PC-9 (cell line): ENCODE measurements at regions not wholly inside any gene's neighbourhood (a gene's known extent, or its start where the extent isn't known, plus 50 kb on each side); places are given as distances from the start of the nearest gene placed in this dataset.

Experiments
- BruUV-seq: library from RNA; stranded (reverse); fragments of 400-500 nt; replicated peaks from 2 replicates; lab custom pipeline; 2021; lab: Mats Ljungman, UMichigan
- CTCF ChIA-PET: fragments of 300-600 bp; sonication (Branson Sonifier 250); formaldehyde crosslinking; loops from one replicate; lab custom pipeline; 2022; ENCODE audit warnings: antibody characterized with exemption; lab: Charles Lee
- POLR2A ChIA-PET: fragments of 300-600 bp; sonication (Branson Sonifier 250); formaldehyde crosslinking; loops from one replicate; lab custom pipeline; 2022; ENCODE audit warnings: antibody characterized with exemption; ENCODE audit not compliant: unreplicated experiment; lab: Charles Lee
- DNase-seq, 2 experiments: peaks; one replicate each; pipeline versions ENCODE4 v3.0.0 to v3.0.0-alpha.2; 2015 to 2022; ENCODE audit warnings: mixed read lengths in 1 of 2
- H2AFZ ChIP-seq: fragments of 200-600 bp; sonication (generic); 2 replicates; pipeline ENCODE4 v1.8.1; 2017; ENCODE audit warnings: antibody characterized with exemption
- H3F3A ChIP-seq: fragments of 200-600 bp; sonication (generic); 2 replicates; pipeline ENCODE4 v1.8.1; 2017; ENCODE audit warnings: antibody characterized with exemption, mild to moderate bottlenecking, low read depth; ENCODE audit not compliant: insufficient read depth
- H3K27ac ChIP-seq: fragments of 200-600 bp; sonication (generic); 2 replicates; pipeline ENCODE4 v1.6.1; 2016; ENCODE audit warnings: mixed run types
- H3K27me3 ChIP-seq: fragments of 200-600 bp; sonication (generic); 2 replicates; pipeline ENCODE4 v1.6.1; 2016; ENCODE audit warnings: low read depth, mixed run types; ENCODE audit not compliant: insufficient read depth
- H3K36me3 ChIP-seq: fragments of 200-600 bp; sonication (generic); 2 replicates; pipeline ENCODE4 v1.6.1; 2016; ENCODE audit warnings: low read depth, mixed run types
- H3K4me1 ChIP-seq: fragments of 200-600 bp; sonication (generic); replicated peaks from 2 replicates; pipeline ENCODE4 v1.6.1; 2016; ENCODE audit warnings: mixed run types; ENCODE audit not compliant: insufficient read depth
- H3K4me2 ChIP-seq: fragments of 200-600 bp; sonication (generic); 2 replicates; pipeline ENCODE4 v1.6.1; 2017; ENCODE audit warnings: mixed run types
- H3K4me3 ChIP-seq: fragments of 200-600 bp; sonication (generic); 2 replicates; pipeline ENCODE4 v1.6.1; 2016; ENCODE audit warnings: mixed run types
- H3K79me2 ChIP-seq: fragments of 200-600 bp; sonication (generic); 2 replicates; pipeline ENCODE4 v1.6.1; 2017; ENCODE audit warnings: low read depth, mixed run types
- H3K9me2 ChIP-seq: fragments of 200-600 bp; sonication (generic); 2 replicates; pipeline ENCODE4 v1.8.1; 2017; ENCODE audit warnings: mild to moderate bottlenecking; ENCODE audit not compliant: insufficient read depth
- H3K9me3 ChIP-seq: fragments of 200-600 bp; sonication (generic); 2 replicates; pipeline ENCODE4 v1.8.1; 2016; ENCODE audit warnings: low read depth; ENCODE audit not compliant: insufficient read depth
- H4K20me1 ChIP-seq: fragments of 200-600 bp; sonication (generic); 2 replicates; pipeline ENCODE4 v1.8.1; 2017; ENCODE audit not compliant: insufficient read depth
- EZH2 ChIP-seq: fragments of 200-600 bp; sonication (generic); IDR thresholded peaks from 2 replicates; pipeline ENCODE4 v1.8.0; 2017; ENCODE audit warnings: antibody characterized with exemption, low read depth
- intact Hi-C: fragments of 100-400 bp; cut with micrococcal nuclease; formaldehyde crosslinking; loops from one replicate; pipeline ENCODE4 v1.10.0; 2022; ENCODE audit not compliant: unreplicated experiment
- TF ChIP-seq, protein P1 (sequence below): fragments of 200-600 bp; sonication (generic); conservative IDR thresholded peaks from 2 replicates; pipeline ENCODE4 v1.6.1; 2017; ENCODE audit warnings: mixed run types, antibody characterized with exemption, mild to moderate bottlenecking, moderate library complexity

DNA sequence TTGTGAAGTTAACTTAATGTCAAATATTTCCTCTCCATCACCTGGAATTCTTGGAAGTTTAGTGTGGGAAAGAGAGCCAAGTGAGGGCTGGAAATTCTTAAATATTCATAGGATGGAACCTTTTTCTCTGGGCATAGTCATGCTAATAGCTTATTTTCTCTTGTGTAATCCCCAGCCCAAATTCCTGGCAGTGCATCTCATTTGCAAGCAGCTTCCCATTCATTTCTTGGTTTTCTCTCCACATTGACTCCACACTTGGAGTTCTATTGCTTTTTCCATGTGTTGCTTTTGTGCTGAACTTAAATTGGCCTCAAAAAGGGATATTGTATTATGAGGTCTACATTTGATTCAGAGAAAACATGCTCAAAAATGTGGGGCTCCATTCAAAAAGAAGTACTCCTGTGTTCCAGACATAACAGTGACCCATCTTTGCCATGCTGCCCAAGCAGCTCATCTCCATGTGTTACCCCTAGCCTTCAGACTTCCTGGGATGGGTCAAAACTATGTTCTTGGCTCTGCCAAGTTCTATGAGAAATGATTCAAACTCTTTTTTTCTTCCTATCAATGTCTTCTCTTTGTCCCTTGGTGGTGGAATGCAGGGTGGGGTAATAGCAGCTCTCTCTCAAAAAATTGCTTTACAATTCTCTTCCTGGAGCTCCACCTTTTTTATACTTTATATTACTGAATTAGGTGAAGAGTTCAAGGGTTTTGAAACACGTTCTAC lies 2471.5 kb downstream of the PCDH9 start:
- H3K27ac ChIP-seq, result no peak overlapping the region
- no peaks in the 10 kb centered on the region for H3K36me3 ChIP-seq
- BruUV-seq, result no TSS peak
- H3K9me3 ChIP-seq, result no peaks in the 10 kb centered on the region
- no peaks in the 10 kb centered on the region for H3K79me2 ChIP-seq
- no peaks in the 10 kb centered on the region for H3F3A ChIP-seq
- 0 out of 2 replicates have a peak, but pooled peaks cover 9% of the 10 kb centered on the region for H3K9me2 ChIP-seq
- no peak for TF ChIP-seq EZH2
- TF ChIP-seq, protein P1, sequence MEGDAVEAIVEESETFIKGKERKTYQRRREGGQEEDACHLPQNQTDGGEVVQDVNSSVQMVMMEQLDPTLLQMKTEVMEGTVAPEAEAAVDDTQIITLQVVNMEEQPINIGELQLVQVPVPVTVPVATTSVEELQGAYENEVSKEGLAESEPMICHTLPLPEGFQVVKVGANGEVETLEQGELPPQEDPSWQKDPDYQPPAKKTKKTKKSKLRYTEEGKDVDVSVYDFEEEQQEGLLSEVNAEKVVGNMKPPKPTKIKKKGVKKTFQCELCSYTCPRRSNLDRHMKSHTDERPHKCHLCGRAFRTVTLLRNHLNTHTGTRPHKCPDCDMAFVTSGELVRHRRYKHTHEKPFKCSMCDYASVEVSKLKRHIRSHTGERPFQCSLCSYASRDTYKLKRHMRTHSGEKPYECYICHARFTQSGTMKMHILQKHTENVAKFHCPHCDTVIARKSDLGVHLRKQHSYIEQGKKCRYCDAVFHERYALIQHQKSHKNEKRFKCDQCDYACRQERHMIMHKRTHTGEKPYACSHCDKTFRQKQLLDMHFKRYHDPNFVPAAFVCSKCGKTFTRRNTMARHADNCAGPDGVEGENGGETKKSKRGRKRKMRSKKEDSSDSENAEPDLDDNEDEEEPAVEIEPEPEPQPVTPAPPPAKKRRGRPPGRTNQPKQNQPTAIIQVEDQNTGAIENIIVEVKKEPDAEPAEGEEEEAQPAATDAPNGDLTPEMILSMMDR, result no peak
- intact Hi-C loops, result no loop called here
- H3K4me1 ChIP-seq, result no peaks in the 10 kb centered on the region
- CTCF ChIA-PET, result no interaction called here
- no peaks in the 10 kb centered on the region for H4K20me1 ChIP-seq
- no peak overlapping the region for H3K4me2 ChIP-seq
- no peak overlapping the region for H3K4me3 ChIP-seq
- DNase-seq, result no peak
- no peak overlapping the region for H2AFZ ChIP-seq
- H3K27me3 ChIP-seq, result no peaks in the 10 kb centered on the region
- POLR2A ChIA-PET, result interaction anchor here (0.8 kb wide), 1 partner anchor 35 kb away, joined by 3 read pairs; no protein-coding TSS in a partner anchor

DNA sequence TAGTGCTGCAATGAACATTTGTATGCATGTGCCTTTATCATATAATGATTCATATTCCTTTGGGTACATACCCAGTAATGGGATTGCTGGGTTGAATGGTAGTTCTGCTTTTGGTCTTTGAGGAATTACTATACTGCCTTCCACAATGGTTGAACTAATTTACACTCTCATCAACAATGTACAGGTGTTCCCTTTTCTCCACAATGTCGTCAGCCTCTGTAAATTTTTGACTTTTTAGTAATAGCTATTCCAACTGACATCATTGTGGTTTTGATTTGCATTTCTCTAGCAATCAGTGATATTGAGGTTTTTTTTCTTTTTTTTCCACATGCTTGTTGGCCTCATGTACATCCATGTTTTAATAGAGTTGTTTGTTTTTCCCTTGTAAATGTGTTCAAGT lies 2473.5 kb downstream of the PCDH9 start:
- no peak overlapping the region for H3K4me3 ChIP-seq
- DNase-seq, result no peak
- H3K79me2 ChIP-seq, result no peaks in the 10 kb centered on the region
- H3F3A ChIP-seq, result no peaks in the 10 kb centered on the region
- H3K27me3 ChIP-seq, result no peaks in the 10 kb centered on the region
- no peaks in the 10 kb centered on the region for H4K20me1 ChIP-seq
- TF ChIP-seq EZH2, result no peak
- TF ChIP-seq, protein P1, result no peak
- H3K36me3 ChIP-seq, result no peaks in the 10 kb centered on the region
- no peak overlapping the region for H2AFZ ChIP-seq
- ChIA-PET POLR2A (no interaction called here), CTCF (no interaction called here)
- H3K4me1 ChIP-seq, result no peaks in the 10 kb centered on the region
- H3K27ac ChIP-seq, result no peak overlapping the region
- H3K9me2 ChIP-seq, result 0 out of 2 replicates have a peak, but pooled peaks cover 5% of the 10 kb centered on the region
- BruUV-seq, result no TSS peak
- intact Hi-C loops, result no loop called here
- no peaks in the 10 kb centered on the region for H3K9me3 ChIP-seq
- H3K4me2 ChIP-seq, result no peak overlapping the region

DNA sequence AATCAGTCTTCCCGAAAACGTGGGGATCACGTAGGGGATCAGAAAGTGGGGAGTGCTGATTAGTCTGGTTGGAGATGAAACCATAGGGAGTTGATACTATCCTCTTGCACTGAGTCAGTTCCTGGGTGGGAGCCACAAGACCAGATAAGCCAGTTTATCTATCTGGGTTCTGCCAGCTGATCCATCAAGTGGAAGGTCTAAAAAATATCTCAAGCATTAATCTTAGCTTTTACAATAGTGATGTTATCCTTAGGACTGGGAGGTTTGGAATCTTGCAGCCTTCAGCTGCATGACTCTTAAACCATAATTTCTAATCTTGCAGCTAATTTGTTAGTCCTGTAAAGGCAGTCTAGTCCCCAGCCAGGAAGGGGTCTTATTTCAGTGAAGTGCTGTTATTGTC lies 2474.2 kb downstream of the PCDH9 start:
- Histone ChIP-seq H3K4me3 (no peak overlapping the region), H3K79me2 (no peaks in the 10 kb centered on the region), H3K9me3 (no peaks in the 10 kb centered on the region), H3F3A (no peaks in the 10 kb centered on the region), H3K27ac (no peak overlapping the region), H4K20me1 (no peaks in the 10 kb centered on the region), H3K27me3 (no peaks in the 10 kb centered on the region), H3K9me2 (0 out of 2 replicates have a peak, but pooled peaks cover 5% of the 10 kb centered on the region), H3K4me2 (no peak overlapping the region), H2AFZ (no peak overlapping the region), H3K4me1 (no peaks in the 10 kb centered on the region), H3K36me3 (no peaks in the 10 kb centered on the region)
- ChIA-PET CTCF (interaction anchor here (0.6 kb wide), 1 partner anchor 789 kb away, joined by 3 read pairs; no protein-coding TSS in a partner anchor), POLR2A (interaction anchor here (0.5 kb wide), 1 partner anchor 28 kb away, joined by 3 read pairs; no protein-coding TSS in a partner anchor)
- intact Hi-C loops, result no loop called here
- no TSS peak for BruUV-seq
- no peak for TF ChIP-seq EZH2
- TF ChIP-seq, protein P1, result no peak
- DNase-seq, result no peak
